Stimulated activated CD8-positive, alpha-beta memory T cell treated with anti-CD3 and anti-CD28 coated beads, Interleukin-4, amount 100 ng/mL, for 4 hours (primary cell): ENCODE measurements at regions not wholly inside any gene's neighbourhood (a gene's known extent, or its start where the extent isn't known, plus 50 kb on each side); places are given as distances from the start of the nearest gene placed in this dataset.

ENCODE experiments used
- DNase-seq, 2 donors: peaks; one replicate each; pipeline ENCODE4 v3.0.0-alpha.2; 2020; ENCODE audit warnings: low read depth in 2 of 2, low spot score in 1 of 2

DNA sequence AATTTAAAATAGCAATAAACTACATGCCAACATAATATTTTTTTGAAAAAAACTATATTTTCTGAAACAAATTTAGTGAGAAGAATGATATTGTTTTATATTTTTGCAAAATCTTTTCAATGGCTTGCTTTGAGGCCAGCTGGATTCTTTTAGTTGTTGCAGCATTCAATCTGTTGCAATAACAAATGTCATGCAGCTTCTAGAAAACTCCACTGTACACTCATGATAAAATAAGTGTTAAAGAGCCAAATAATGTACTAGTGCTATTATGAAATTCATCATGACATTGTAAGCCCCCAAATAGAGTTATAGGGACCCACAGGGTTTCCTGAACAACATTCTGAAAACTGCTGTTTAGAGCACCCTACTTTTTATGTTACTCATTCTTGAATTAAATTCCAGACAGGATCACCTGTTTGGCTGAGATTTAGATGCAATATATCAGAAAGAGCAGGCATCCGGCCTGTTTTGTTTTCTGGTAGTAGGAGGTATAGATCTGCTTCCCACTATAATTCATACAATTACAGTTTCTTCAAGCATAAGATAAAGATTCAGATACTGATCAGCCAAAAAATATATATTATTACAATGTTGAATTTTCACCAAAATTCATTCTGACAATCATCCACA, 703.0 kb upstream of the ZNF385D start:
- DNase-seq = no peak

DNA sequence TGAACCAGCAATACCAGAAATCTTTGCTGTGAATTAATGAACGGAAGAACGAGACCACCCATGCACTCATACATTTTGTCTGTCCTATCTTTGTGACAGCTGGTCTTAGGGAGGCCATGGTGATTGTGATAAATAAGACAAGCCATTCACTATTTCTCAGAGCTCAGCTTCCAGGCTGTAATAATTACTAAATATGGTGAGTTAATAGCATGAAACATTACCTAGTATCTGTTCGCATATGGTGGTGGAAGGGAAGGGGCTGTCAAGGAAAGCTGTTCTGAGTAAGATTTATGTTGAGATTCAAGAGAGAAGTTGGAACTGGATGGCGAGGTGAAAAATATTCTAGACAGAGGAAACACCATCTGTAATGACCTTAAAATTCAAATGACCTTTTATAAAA, 719.0 kb upstream of the ZNF385D start:
- no peak for DNase-seq

GRCh38 chr3:22471557-22471956, 720.5 kb upstream of the ZNF385D start:
- DNase-seq = no peak

DNA sequence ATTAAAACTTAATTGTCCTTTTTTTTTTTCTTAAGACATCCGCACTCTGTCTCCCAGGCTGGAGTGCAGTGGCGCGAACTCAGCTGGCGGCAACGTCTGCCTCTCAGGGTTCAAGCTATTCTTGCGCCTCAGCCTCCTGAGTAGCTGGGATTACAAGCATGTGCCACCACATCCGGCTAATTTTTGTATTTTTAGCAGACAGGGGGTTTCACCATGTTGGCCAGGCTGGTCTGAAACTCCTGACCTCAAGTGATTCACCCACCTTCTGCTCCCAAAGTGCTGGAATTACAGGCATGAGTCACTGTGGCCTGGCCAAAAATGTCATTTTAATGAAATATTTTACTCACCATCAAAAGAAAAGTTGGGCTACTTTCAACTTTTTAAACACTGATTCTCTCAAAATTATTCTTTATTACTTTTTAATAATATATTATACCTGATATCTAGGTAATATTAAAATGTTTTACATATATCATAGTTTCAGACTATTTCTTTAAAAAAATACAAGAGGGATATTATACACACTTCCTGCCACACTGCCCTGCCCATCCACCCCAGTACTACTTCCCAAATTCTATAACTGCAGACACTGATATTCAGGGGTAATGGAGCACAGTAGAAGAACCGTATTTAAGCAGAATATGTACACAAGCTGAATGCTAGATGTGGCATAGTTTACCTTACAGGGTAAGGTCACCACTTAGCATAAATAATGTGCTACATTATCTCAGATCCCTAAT, 723.9 kb upstream of the ZNF385D start:
- DNase-seq = no peak

- DNase-seq = no peak
Measured at GRCh38 chr3:22475665-22476240, 724.7 kb upstream of the ZNF385D start.

GRCh38 chr3:22476976-22477375, 726.0 kb upstream of the ZNF385D start:
- no peak for DNase-seq

- no peak for DNase-seq
Measured at GRCh38 chr3:22485954-22486353, 717.2 kb upstream of the UBE2E2 start.

DNA sequence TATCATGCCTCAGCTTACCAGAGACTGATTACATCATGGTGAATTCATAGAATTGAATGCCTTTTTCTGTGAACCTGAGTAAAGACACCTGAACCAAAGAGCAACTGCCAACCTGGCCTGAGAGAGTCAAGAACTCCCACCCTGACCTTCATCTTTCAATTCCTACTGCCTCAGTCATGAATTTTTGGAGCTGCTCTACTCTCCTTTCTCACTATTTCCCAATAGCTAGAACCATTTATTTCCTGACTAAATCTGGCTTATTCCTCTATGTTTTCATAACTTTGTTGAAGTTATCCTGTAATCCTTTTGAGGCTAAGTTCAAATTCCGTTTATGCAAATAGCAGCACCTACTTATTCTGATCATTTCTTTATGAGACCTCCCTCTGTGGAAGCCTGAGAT, 712.4 kb upstream of the UBE2E2 start:
- no peak for DNase-seq

GRCh38 chr3:22491344-22491743, 711.8 kb upstream of the UBE2E2 start:
- DNase-seq = no peak

DNA sequence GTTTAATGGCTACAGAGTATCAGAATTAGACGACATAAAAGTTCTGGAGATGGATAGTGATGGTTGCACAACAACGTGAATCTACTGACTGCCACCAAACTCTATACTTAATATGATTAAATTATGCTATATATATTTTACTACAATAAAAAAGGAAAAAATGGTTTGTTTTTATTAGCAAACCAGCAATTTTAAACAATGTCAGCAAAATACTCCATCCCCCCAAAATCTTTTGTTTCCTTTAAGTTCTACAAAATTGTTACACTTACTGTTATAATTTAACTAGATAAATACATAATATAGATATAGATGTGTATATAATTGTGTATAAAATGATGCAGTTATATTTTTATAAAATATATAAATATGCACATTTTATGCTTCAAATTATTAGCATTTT, 710.8 kb upstream of the UBE2E2 start:
- no peak for DNase-seq

DNA sequence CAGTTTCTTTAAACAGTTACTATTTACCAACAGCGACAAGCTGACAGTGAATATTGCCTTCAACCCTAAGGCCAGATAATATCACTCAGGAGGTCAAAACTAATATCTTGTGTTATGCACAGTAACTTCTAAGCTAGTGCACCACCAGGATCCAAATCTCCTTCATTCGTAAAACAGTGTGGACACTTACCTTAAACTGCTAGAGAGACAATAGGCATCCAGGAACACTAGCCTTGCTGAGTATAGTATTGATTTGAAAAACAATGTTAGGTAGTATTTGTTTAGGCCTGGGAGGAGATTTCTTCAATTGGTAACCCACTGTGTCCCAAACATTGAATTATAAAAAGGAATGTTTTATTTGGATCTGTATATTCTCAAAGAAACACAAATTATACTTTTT, 707.9 kb upstream of the UBE2E2 start:
- DNase-seq = no peak

DNA sequence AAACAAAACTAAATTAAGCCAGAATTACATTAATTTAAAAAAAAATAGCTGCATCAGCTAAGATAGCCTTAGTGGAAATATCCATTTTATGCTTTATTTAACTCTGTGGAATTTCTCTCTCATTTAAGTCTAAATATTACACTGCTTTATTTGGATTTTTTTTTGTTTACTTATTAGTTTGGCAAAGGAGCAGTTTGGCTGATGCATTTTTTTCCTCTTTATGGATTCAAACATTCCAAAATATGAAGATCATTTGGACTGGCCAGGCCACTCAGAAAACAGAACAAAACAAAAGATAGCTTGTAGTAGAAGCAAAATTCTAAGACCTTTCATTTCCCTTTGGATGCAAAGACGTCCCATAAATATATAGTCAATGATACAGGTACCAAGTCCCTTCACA, 707.3 kb upstream of the UBE2E2 start:
- DNase-seq = no peak

DNA sequence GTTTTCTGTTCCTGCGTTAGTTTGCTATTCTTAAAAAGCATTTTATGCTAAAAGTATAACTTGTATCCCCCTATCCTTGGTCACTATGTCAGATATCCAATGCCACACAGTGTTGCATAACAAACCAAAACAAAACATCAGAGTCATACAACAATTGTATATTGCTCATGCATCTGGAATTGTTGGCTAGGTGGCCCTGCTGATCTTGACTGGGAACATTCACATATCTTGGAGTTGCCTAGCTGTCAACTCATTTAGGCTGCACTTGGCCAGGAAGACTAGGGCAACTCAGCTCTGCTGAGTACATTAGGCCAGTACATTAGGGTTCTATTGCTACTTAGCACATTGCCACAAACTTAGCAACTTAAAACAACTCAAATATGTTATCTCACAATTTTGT, 706.5 kb upstream of the UBE2E2 start:
- DNase-seq = no peak

- no peak for DNase-seq
Measured at GRCh38 chr3:22506871-22507270, 696.3 kb upstream of the UBE2E2 start.

DNA sequence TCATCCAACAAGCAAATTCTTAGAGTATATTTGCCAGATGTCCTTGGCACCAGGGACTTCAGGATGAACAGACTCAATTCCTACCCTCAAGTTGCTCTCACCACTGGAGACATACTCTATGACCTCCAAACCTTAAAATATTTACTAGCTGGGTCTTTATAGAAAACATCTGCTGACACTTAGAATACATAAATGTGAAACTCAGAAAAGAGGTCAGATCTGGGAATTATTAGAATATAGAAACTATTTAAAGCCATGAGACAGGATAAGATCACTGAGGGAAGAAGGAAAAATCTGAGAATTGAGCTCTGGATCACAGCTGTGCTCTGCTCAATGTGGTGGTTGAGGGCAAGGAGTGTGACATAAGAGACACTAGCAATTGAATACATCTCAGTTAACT, 695.4 kb upstream of the UBE2E2 start:
- DNase-seq = no peak

DNA sequence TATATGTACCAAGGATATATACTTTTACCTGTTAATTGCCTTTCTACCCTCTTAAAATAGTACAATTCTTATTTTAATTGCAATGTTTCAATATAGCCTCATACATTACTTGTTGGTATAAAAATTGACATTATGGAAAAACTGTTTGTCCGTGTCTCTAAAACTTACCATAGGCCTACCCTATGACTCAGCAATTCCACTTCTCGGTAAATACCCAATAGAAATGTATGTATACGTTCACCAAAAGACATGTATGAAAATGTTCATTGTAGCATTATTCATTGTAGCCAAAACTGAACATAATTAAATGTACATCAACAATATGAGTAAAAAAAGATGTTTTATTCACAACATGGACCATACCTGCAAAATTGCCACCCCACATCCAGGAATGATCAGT, 679.2 kb upstream of the UBE2E2 start:
- no peak for DNase-seq

GRCh38 chr3:22526266-22526837, 676.8 kb upstream of the UBE2E2 start:
- no peak for DNase-seq

DNA sequence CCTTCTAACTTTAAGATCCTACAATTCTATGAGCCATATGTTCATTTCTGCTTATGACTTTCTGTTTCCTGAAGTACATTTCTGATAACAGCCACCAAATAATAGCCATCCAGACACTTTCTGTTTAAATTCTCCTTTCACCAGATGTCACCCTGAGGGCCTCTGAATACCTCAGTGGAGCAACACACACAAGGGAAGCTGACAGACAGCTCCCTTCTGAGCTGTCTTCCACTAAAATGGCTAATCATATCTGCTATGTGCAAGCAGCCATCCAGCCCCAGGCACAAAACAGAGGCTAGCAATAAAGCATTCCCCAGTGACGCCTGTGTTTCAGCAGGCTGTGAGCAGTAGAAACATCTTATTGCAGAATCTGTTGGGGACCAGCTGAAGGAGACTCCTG, 666.6 kb upstream of the UBE2E2 start:
- DNase-seq = no peak

DNA sequence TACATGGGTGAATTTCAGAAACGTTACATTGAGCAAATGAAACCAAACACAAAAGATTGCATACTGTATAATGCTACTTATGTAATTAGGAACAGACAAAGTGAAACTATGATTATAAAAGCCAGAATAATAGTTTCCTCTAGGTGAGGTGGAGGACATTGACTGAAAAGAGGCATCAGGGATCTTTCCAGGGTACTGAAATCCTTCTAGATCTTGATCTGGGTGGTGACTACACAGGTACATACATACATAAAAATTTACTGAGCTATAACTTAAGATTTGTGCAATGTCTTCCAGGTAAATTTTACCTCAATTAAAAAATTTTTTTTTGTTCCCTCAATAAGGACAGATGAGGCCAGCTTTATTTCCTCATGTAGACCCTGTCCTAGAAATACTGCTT, 665.6 kb upstream of the UBE2E2 start:
- DNase-seq = no peak

GRCh38 chr3:22542311-22542710, 660.8 kb upstream of the UBE2E2 start:
- DNase-seq = no peak

DNA sequence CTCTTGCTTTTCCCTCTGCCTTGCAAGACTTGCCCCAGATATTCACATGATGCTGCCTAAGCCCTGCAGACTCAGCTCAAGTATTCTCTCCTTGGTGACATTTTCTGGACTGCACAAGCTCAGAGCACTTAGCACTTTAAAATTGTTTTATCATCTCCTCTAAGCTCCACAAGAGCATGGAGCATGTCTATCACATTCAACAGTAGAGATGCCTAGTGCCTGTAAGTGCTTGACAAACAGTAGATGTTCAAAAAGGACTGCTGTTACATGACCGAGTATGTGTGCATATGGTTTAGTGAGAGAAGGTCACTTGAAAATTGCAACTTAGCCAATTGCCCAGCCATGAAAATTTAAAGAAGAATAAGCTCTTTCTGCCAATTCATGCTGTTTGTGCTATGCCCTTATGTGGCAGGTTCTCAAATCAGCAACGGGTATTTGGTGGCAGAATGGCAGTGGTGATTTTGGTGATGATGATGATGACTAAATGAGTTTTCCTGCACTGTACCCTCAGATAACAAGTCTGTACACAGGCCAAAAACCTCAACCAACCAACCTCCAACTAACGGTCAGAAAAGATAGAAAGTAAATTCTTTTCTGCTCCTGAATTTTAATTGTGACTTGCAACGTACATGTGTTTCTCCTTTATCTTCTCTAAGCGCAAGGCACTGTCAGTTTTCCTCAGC, 647.2 kb upstream of the UBE2E2 start:
- DNase-seq = no peak

GRCh38 chr3:22565393-22565792, 637.7 kb upstream of the UBE2E2 start:
- DNase-seq = no peak
